ENCODE measurements at regions not wholly inside any gene's neighbourhood (a gene's known extent, or its start where the extent isn't known, plus 50 kb on each side); places are given as distances from the start of the nearest gene placed in this dataset.
A peak's percentile ranks its signal among the peaks of the same experiment; 100 is the strongest.

DNA sequence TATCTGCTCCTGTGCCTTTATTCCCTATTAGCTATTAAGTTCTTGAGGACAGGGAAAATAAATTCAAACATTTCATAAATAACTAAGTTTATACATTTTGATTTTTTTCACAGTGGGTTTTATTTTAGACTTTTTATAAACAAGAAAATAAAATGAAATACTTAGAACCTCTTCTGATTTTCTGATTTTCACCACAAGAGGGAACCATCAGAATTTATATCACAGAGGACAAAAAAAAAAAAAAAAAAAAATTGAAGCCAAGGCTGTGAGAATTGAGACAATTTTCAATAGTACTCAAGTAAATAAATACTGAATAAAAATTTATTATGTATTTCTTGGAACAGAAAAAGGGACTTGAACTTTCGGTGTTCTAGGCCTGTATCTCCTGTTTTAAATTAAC, 288.1 kb downstream of the SH3BGRL start:
- no peaks in the 10 kb centered on the region for H3K36me3 Mint-ChIP-seq (ENCODE audit: insufficient read depth, unreplicated experiment)
- H3K27me3 Mint-ChIP-seq (ENCODE audit: insufficient read depth, unreplicated experiment) = no peaks in the 10 kb centered on the region
- CTCF ChIA-PET = interaction anchor here (0.7 to 1.2 kb wide), 4 partner anchors 11 to 165 kb away, joined by 3 to 5 read pairs (median 4); no protein-coding TSS in a partner anchor
- peak; percentile 20 for TF ChIP-seq CTCF (IDR thresholded peaks at IDR 0.05; ENCODE audit: unreplicated experiment)
- no peaks in the 10 kb centered on the region for H3K9me3 Mint-ChIP-seq (ENCODE audit: unreplicated experiment)
- peak; percentile 34 for DNase-seq (ENCODE audit: unreplicated experiment)
- no TSS peak for BruUV-seq (replicated peaks)
- no peak overlapping the region for H3K27ac Mint-ChIP-seq (ENCODE audit: low read depth, unreplicated experiment)
- POLR2A ChIA-PET = no interaction called here
- no peaks in the 10 kb centered on the region for H3K4me1 Mint-ChIP-seq (ENCODE audit: insufficient read depth, unreplicated experiment)
- H3K4me3 Mint-ChIP-seq (ENCODE audit: unreplicated experiment) = no peak overlapping the region
- intact Hi-C loops (cut with micrococcal nuclease) = loop anchor here (5.0 kb wide), 1 partner anchor 467 kb away; no protein-coding TSS in a partner anchor

- Mint-ChIP-seq H3K4me1 (ENCODE audit: insufficient read depth, unreplicated experiment) (peaks cover 8% of the 10 kb centered on the region), H3K27ac (ENCODE audit: low read depth, unreplicated experiment) (no peak overlapping the region), H3K9me3 (ENCODE audit: unreplicated experiment) (peaks cover 12% of the 10 kb centered on the region), H3K4me3 (ENCODE audit: unreplicated experiment) (no peak overlapping the region), H3K27me3 (ENCODE audit: insufficient read depth, unreplicated experiment) (no peaks in the 10 kb centered on the region), H3K36me3 (ENCODE audit: insufficient read depth, unreplicated experiment) (no peaks in the 10 kb centered on the region)
- BruUV-seq (replicated peaks) = no TSS peak
- intact Hi-C loops (cut with micrococcal nuclease) = no loop called here
- POLR2A ChIA-PET = no interaction called here
- no peak for TF ChIP-seq CTCF (IDR thresholded peaks at IDR 0.05; ENCODE audit: unreplicated experiment)
- no peak for DNase-seq (ENCODE audit: unreplicated experiment)
- CTCF ChIA-PET = interaction anchor here (0.7 kb wide), 1 partner anchor 1148 kb away, joined by 3 read pairs; no protein-coding TSS in a partner anchor
Measured at GRCh38 chrX:81527881-81528440, 326.1 kb downstream of the SH3BGRL start.

- CTCF ChIA-PET = no interaction called here
- Mint-ChIP-seq H3K27ac (ENCODE audit: low read depth, unreplicated experiment) (no peak overlapping the region), H3K4me3 (ENCODE audit: unreplicated experiment) (no peak overlapping the region), H3K9me3 (ENCODE audit: unreplicated experiment) (peaks cover 8% of the 10 kb centered on the region), H3K4me1 (ENCODE audit: insufficient read depth, unreplicated experiment) (no peaks in the 10 kb centered on the region), H3K27me3 (ENCODE audit: insufficient read depth, unreplicated experiment) (no peaks in the 10 kb centered on the region), H3K36me3 (ENCODE audit: insufficient read depth, unreplicated experiment) (no peaks in the 10 kb centered on the region)
- intact Hi-C loops (cut with micrococcal nuclease) = no loop called here
- no TSS peak for BruUV-seq (replicated peaks)
- POLR2A ChIA-PET = no interaction called here
- no peak for TF ChIP-seq CTCF (IDR thresholded peaks at IDR 0.05; ENCODE audit: unreplicated experiment)
- DNase-seq (ENCODE audit: unreplicated experiment) = no peak
Measured at GRCh38 chrX:81537723-81538122, 335.8 kb downstream of the SH3BGRL start.

GRCh38 chrX:81542255-81542654, 340.4 kb downstream of the SH3BGRL start:
- no peak for DNase-seq (ENCODE audit: unreplicated experiment)
- intact Hi-C loops (cut with micrococcal nuclease) = no loop called here
- no peak for TF ChIP-seq CTCF (IDR thresholded peaks at IDR 0.05; ENCODE audit: unreplicated experiment)
- POLR2A ChIA-PET = no interaction called here
- Mint-ChIP-seq H3K4me1 (ENCODE audit: insufficient read depth, unreplicated experiment) (no peaks in the 10 kb centered on the region), H3K27me3 (ENCODE audit: insufficient read depth, unreplicated experiment) (no peaks in the 10 kb centered on the region), H3K9me3 (ENCODE audit: unreplicated experiment) (peaks cover 22% of the 10 kb centered on the region), H3K36me3 (ENCODE audit: insufficient read depth, unreplicated experiment) (no peaks in the 10 kb centered on the region), H3K27ac (ENCODE audit: low read depth, unreplicated experiment) (no peak overlapping the region), H3K4me3 (ENCODE audit: unreplicated experiment) (no peak overlapping the region)
- CTCF ChIA-PET = interaction anchor here (0.6 kb wide), 1 partner anchor 1143 kb away, joined by 3 read pairs; no protein-coding TSS in a partner anchor
- no TSS peak for BruUV-seq (replicated peaks)
